GM20431 (cell line): ENCODE measurements at regions not wholly inside any gene's neighbourhood (a gene's known extent, or its start where the extent isn't known, plus 50 kb on each side); places are given as distances from the start of the nearest gene placed in this dataset.

Source experiments
- in situ Hi-C: fragments of 300-500 bp; cut with MseI, MboI; formaldehyde crosslinking; loops from one replicate; pipeline ENCODE4 v1.15.0; 2020; ENCODE audit warnings: low sequenced_read_pairs; ENCODE audit not compliant: unreplicated experiment

- in situ Hi-C loops = no loop called here
Measured at GRCh38 chr2:128446874-128447537, 128.3 kb upstream of the HS6ST1 start.

GRCh38 chr2:128447538-128447995 is 128.9 kb upstream of the HS6ST1 start:
- in situ Hi-C loops = no loop called here

- in situ Hi-C loops = no loop called here
Measured at GRCh38 chr2:128448331-128449225, 129.9 kb upstream of the HS6ST1 start.

- in situ Hi-C loops = no loop called here
Measured at GRCh38 chr2:128449226-128450061, 130.8 kb upstream of the HS6ST1 start.

GRCh38 chr2:128450211-128451024 is 131.8 kb upstream of the HS6ST1 start:
- in situ Hi-C loops = no loop called here

- in situ Hi-C loops = no loop called here
Measured at GRCh38 chr2:128451084-128452023, 132.7 kb upstream of the HS6ST1 start.

GRCh38 chr2:128452024-128452411 is 133.3 kb upstream of the HS6ST1 start:
- in situ Hi-C loops = no loop called here

- in situ Hi-C loops = no loop called here
Measured at GRCh38 chr2:128452536-128453530, 134.2 kb upstream of the HS6ST1 start.

- in situ Hi-C loops = no loop called here
Measured at GRCh38 chr2:128454980-128455720, 136.5 kb upstream of the HS6ST1 start.

- in situ Hi-C loops = no loop called here
Measured at GRCh38 chr2:128455721-128456050, 137.0 kb upstream of the HS6ST1 start.

GRCh38 chr2:128456281-128456680 is 137.6 kb upstream of the HS6ST1 start:
- in situ Hi-C loops = no loop called here

- in situ Hi-C loops = no loop called here
Measured at GRCh38 chr2:128457006-128457604, 138.4 kb upstream of the HS6ST1 start.

GRCh38 chr2:128457716-128458115 is 139.0 kb upstream of the HS6ST1 start:
- in situ Hi-C loops = no loop called here

GRCh38 chr2:128458505-128458904 is 139.8 kb upstream of the HS6ST1 start:
- in situ Hi-C loops = no loop called here

GRCh38 chr2:128464456-128464855 is 145.8 kb upstream of the HS6ST1 start:
- in situ Hi-C loops = no loop called here
